T1000 (cell line): ENCODE measurements at regions not wholly inside any gene's neighbourhood (a gene's known extent, or its start where the extent isn't known, plus 50 kb on each side); places are given as distances from the start of the nearest gene placed in this dataset.
"Not testable (repeated sequence)": the region's sequence is repeated elsewhere in the genome, so short reads cannot be mapped to it uniquely, and the experiment has no call there.

Source experiments
- DNase-seq: peaks from one replicate; lab custom pipeline; 2025; ENCODE audit warnings: mixed read lengths; lab: John Stamatoyannopoulos, UW

DNA sequence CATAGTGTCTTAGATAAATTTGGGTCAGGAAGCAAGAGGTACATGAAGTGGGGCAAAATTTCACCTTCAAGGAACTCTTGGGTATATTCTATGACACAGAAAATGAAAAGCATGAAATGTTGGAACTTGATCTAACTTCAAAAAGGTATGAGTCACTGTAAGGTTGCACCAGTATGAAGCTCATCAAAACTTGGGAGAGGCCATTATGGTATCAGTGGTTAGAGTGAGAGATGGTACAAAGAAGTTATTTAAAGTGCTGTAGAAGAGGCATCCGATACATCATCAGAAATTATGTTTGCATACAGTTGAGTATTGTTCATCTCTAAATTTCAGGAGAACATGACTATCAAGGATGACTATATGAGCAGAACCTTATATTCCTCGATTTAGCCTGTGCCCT, 302.9 kb upstream of the SUCLG2 start:
- DNase-seq = no peak

DNA sequence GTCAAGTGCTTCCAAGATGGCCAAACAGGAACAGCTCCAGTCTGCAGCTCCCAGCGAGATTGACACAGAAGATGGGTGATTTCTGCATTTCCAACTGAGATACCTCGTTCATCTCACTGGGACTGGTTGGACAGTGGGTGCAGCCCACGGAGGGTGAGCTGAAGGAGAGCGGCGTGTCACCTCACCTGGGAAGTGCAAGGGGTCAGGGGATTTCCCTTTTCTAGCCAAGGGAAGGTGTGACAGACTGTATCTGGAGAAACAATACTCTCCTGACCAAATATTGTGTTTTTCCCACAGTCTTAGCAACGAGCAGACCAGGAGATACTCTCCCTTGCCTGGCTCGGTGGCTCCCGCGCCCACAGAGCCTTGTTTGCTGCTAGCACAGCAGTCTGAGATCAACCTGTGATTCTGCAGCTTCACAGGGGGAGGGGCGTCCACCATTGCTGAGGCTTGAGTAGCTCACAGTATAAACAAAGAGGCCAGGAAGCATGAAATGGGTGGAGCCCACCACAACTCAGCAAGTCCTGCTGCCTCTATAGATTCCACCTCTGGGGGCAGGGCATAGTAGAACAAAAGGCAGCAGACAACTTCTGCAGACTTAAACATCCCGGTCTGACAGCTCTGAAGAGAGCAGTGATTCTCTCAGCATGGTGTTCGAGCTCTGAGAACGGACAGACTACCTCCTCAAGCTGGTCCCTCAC, 293.5 kb upstream of the SUCLG2 start:
- DNase-seq = no peak

GRCh38 chr3:67946436-67946835, 292.0 kb upstream of the SUCLG2 start:
- no peak for DNase-seq

DNA sequence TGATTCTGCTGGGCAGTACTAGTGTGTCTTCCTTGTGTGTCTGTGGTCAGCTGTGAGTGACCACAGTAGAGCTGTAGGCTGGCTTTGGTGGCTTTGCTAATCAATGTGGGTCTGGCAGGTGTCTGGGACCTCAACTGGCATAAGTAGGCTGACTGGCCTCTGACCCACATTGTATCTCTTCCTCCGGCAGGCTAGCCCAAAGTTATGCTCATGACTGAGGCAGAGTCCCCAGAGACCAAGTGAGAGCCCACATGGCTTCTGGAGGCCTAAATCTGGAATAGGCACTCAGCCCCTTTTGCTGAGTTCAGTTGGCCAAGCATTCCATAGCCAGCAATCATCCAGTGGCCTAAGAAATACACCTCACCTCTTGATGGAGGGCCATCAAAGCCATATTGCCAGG, 289.1 kb upstream of the SUCLG2 start:
- DNase-seq = no peak

- no peak for DNase-seq
Observed at GRCh38 chr3:67941433-67942030, 287.1 kb upstream of the SUCLG2 start.

- DNase-seq = no peak
Observed at GRCh38 chr3:67940210-67940952, 286.0 kb upstream of the SUCLG2 start.

DNA sequence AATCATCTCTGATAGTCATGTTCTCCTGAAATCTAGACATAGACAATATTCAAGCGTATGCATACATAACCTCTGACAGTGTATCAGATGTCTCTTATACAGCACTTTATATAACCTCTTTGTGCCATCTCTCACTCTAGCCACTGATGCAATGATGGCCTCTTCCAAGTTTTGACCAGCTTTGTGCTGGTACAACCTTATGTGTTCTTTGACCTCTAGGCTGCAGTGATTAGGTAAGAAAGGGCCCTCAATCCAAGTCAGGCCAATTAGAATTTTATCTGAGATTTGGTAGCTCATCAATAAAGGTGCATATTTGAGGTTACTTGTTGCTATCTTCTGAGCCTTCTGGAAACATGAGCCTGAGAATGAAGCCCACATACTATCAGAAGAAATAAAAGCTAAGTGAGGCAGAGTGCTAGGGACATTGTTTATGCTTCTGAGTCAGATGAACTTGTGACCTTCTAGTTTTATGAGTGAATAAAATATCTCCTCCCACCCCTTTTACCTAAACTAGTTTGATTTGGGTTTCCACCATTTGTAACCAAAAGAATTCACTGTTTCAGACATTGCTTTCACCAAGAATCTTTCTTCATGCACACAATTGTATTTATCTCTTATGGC, 283.2 kb upstream of the SUCLG2 start:
- no peak for DNase-seq

- DNase-seq = not testable (repeated sequence)
Observed at GRCh38 chr3:67930394-67930793, 276.0 kb upstream of the SUCLG2 start.

DNA sequence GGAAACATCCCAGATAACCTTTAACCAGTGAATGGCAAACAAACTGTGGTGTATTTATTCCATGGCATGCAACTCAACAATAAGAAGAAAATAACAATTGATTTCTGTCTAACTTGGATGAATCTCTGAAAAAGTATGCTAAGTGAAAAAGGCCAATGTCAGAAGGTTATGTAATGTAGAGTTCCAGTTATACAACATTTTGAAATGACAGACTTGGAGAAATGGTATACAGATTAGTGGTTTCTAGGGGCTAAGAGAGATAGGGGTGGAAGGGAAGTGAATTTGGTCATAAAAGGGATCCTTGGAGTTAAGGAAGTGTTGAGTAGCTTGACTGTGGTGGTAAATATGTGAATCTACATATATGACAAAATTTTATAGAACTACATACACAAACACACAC, 269.4 kb upstream of the SUCLG2 start:
- no peak for DNase-seq

DNA sequence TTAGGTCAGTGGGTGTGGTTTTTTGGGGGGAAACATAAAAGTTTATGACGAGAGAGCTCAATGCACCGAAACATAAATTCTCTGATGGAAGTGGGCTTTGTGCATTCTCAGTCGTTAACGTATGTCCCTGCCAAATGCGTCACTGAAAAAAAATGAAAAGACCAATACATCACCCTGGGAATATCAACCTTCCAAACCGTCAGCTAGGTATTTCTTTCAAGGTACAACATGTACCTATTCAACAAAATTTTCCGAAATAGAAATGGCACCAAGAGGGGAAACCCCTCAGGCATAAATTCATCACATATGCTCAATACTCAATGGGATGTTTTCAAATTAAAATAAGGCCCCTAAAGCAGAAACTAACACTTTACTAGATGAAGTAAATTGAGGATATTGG, 266.6 kb upstream of the SUCLG2 start:
- DNase-seq = no peak

DNA sequence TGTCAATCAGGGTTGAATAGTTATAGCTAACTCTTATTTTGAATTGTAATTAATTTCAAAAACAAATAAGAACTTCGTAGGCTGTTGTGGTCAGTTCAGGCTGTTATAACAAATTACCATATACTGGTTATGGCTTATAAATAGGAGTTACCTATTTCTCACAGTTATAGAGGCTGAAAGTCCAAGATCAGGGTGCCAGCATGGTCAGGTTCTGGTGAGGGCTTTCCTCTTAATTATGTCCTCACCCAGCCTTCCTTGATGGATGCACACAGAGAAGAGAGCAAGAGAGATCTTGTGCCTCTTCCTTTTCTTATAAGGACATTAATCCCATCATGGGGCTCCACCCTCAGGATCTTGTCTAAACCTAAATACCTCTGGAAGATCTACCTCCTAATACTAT, 265.9 kb upstream of the SUCLG2 start:
- DNase-seq = no peak

GRCh38 chr3:67916353-67916752, 261.9 kb upstream of the SUCLG2 start:
- no peak for DNase-seq

- no peak for DNase-seq
Observed at GRCh38 chr3:67907735-67908134, 253.3 kb upstream of the SUCLG2 start.

GRCh38 chr3:67906261-67906660, 251.8 kb upstream of the SUCLG2 start:
- no peak for DNase-seq

DNA sequence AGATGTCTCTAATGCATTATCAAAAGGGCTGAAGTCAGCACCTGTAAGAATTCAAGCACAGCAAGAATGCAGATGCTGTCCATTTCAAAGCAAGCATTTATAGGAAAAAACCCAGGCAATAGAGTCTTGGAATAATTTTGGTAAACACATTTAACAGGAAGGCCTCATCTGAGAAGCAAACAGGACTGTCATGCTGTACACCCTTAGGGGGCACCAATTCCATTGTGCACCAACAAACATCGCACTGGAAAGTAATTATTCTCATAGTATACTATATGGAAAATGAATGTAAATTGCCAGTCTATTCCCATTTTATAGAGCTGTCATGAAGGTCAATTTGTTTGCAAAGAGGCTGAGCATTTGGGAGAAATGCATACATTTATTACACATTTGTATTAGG, 247.3 kb upstream of the SUCLG2 start:
- DNase-seq = no peak

GRCh38 chr3:67898916-67899315, 244.5 kb upstream of the SUCLG2 start:
- DNase-seq = no peak

- no peak for DNase-seq
Observed at GRCh38 chr3:67897351-67898336, 243.2 kb upstream of the SUCLG2 start.

DNA sequence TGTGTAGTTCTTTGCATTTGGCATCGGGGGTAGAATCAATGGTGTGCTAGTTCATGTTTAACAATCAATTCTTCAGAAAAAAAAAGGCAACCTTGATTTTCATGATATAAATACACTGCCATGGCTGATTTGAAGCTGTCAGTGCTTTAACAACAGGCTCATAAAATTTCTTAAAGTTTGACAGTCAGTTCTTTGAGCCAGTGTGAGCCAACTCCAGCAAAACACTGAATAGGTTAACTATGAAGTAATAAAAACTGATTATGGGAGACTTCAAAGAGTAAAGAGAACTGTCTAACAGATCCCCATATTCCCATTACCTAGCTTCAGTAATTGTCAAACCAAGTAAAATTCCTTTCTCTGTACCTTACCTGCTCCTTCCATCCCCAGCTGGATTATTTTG, 241.7 kb upstream of the SUCLG2 start:
- no peak for DNase-seq

DNA sequence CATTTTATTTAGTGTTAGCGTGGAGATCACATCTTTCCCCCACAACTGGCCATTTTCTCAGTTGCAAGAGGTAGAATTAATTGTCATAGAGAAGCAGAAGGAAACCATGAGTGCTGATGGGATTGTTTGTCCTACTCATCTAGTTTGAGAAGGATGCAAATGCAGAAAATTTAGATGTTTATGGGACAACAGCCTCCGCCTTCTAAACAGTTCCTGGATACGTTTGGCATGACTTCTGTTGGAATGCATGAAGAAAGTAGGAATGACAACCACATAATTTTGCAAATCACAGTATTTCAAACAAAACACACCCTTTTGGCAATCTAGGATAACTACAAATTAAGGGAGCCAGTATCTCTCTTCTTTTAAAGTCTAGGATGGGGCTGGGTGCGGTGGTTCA, 240.1 kb upstream of the SUCLG2 start:
- no peak for DNase-seq

DNA sequence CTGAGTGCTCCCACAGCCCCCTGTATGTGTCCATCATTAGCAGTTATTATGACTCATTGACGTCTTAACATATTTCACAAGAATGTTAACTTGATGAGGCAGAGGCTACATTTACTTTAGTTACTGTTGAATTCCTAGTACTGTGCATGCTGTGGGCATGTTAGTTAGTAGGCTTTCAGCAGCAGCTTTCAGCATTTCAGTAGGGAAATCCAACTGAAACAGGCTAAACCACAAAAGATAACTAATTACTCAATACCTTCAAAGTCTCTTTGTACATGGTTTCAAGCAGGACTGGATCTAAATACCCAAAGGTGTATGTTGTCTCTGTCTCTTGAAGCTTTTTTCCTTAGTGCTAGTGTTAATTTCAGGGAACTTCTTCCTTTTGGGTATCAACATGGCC, 229.9 kb upstream of the SUCLG2 start:
- DNase-seq = no peak

- no peak for DNase-seq
Observed at GRCh38 chr3:67883766-67884165, 229.4 kb upstream of the SUCLG2 start.

GRCh38 chr3:67882981-67883380, 228.6 kb upstream of the SUCLG2 start:
- DNase-seq = no peak
